Uterus (tissue), 2 donors: ENCODE measurements at regions not wholly inside any gene's neighbourhood (a gene's known extent, or its start where the extent isn't known, plus 50 kb on each side); places are given as distances from the start of the nearest gene placed in this dataset.

Experiments used
- POLR2A ChIP-seq, 2 donors: fragments of 450-650 bp; IDR thresholded peaks; one replicate each; pipeline ENCODE4 v1.6.1; 2016; ENCODE audit warnings: antibody characterized with exemption in 2 of 2, mild to moderate bottlenecking in 1 of 2, moderate library complexity in 1 of 2
- TF ChIP-seq, protein P1 (sequence below), 4 experiments: fragments of 200-600 bp in 2 of 4; fragments of 450-650 bp in 2 of 4; sonication (generic) in 2 of 4; IDR thresholded peaks; one replicate each; pipeline ENCODE4 v1.5.1; 2016 to 2019; ENCODE audit warnings: antibody characterized with exemption in 4 of 4, mild to moderate bottlenecking in 2 of 4, moderate library complexity in 1 of 4

DNA sequence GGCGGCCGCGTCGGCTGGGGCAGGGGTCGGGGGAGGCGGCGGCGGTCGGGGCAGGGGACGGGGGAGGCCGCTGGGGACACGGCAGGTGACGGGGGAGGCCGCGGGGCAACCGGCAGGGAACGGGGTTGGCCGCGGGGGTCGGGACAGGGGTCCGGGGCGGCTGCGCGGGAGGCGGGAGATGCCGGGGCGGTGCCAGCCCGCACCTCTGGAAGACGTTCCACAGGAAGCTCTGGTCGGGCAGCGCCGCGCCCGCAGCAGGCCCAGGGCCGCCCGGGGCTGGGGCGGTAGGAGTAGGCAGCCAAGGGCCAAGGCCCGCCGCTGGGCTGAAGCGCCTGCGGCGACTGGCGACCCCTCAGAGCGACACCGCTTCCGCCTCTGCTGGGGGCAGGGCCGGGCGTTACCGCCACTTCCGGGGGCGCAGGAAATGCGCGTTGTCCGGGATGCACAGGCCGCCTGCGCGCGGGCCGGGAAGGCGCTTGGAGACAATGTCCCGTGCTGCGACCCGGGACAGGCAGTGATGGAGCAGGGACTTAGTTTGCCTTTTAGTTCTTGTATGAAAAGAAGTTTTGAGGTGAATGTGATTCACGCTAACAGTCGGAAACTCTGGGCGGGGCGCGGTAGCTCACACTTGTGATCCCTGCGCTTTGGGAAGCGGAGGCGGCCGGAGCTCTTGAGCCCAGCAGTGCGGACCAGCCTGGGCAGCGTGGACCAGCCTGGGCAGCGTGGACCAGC lies 110.0 kb upstream of the LPCAT1 start:
- TF ChIP-seq, protein P1, sequence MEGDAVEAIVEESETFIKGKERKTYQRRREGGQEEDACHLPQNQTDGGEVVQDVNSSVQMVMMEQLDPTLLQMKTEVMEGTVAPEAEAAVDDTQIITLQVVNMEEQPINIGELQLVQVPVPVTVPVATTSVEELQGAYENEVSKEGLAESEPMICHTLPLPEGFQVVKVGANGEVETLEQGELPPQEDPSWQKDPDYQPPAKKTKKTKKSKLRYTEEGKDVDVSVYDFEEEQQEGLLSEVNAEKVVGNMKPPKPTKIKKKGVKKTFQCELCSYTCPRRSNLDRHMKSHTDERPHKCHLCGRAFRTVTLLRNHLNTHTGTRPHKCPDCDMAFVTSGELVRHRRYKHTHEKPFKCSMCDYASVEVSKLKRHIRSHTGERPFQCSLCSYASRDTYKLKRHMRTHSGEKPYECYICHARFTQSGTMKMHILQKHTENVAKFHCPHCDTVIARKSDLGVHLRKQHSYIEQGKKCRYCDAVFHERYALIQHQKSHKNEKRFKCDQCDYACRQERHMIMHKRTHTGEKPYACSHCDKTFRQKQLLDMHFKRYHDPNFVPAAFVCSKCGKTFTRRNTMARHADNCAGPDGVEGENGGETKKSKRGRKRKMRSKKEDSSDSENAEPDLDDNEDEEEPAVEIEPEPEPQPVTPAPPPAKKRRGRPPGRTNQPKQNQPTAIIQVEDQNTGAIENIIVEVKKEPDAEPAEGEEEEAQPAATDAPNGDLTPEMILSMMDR (IDR thresholded peaks at IDR 0.05): peak in 1 of 4 experiments; percentile 6
- peak; percentile 50 to 78 for TF ChIP-seq POLR2A (IDR thresholded peaks at IDR 0.05)
